ENCODE measurements at regions not wholly inside any gene's neighbourhood (a gene's known extent, or its start where the extent isn't known, plus 50 kb on each side); places are given as distances from the start of the nearest gene placed in this dataset.

DNA sequence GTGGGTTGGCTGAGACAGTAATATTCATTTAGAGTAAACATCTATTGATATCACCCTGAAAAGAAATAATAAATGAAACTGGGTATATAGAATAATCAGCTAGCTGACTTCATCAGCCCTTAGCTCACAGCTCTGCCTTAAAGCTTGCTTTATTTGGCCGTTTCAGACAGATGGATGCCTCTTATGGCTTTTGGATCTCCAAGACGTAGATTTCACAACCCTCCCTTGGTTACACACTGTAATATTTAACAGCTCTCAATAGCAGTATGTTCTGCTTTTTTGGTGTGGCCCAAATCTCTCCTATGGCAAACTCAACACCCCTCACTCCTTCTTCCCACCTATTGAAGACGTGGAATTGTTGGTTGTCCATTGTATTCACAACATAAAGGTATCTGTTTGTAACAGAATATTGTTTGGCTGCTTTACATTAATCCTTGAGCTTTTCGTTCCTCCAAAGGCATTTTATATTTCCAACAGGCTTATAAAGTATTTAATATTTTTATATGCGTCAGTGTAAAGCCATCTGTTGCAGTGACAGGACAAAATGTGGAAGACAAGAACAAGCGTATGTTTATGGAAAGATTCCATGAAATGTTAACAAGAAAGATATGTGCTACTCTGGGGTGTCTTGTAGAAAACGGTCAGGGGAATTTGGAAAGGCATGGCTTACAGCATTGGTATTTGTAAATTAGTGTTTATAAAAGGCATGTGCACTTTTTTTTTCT lies 837.0 kb upstream of the RBFOX1 start:
- TF ChIP-seq EZH2phosphoT487 (IDR thresholded peaks at IDR 0.05; ENCODE audit: insufficient read depth, low read depth) = no peak
- TF ChIP-seq EZH2 (IDR thresholded peaks at IDR 0.05; ENCODE audit: insufficient read depth, poor library complexity, severe bottlenecking) = no peak

All from GM23248 (cell line).